Transverse colon (tissue), 3 donors: ENCODE measurements at regions not wholly inside any gene's neighbourhood (a gene's known extent, or its start where the extent isn't known, plus 50 kb on each side); places are given as distances from the start of the nearest gene placed in this dataset.

ENCODE experiments used
- CTCF ChIP-seq, 5 experiments: fragments of 200-600 bp in 3 of 5; fragments of 450-650 bp in 2 of 5; sonication (generic) in 3 of 5; IDR thresholded peaks; 1 replicate in 2 of 5; 2 replicates in 3 of 5; pipeline ENCODE4 v1.5.1; 2016 to 2017; ENCODE audit warnings: antibody characterized with exemption in 5 of 5, inconsistent platforms in 3 of 5, mild to moderate bottlenecking in 2 of 5, moderate library complexity in 1 of 5
- POLR2A ChIP-seq: fragments of 450-650 bp; IDR thresholded peaks from one replicate; pipeline ENCODE4 v1.6.1; 2016; ENCODE audit warnings: antibody characterized with exemption, mild to moderate bottlenecking, moderate library complexity

DNA sequence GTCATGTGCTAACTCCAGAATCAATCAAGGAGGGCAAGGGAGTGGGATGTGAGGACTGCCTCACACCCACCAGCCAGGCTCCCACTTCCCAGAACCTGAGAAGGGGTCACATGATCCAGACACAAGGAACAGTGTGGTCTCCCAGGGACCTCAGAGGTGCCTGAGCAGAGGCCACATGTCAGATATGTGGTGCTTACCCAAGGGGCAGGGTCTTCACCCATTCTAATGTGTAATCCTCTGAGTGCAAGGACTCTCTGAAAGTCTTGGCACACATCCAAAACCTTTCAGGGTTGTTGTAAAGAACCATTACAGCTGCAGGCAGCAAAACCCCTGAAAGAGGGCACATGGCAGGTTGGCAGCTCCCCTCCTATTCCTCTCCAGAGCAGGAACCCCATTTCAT lies 656.6 kb downstream of the UQCRFS1 start:
- no peak for TF ChIP-seq CTCF (IDR thresholded peaks at IDR 0.05)
- TF ChIP-seq POLR2A, result no peak
